Peyer's patch (tissue), 4 donors: ENCODE measurements at regions not wholly inside any gene's neighbourhood (a gene's known extent, or its start where the extent isn't known, plus 50 kb on each side); places are given as distances from the start of the nearest gene placed in this dataset.

Experiments
- CTCF ChIP-seq, 6 experiments: fragments of 450-650 bp in 4 of 6; fragments of 200-600 bp in 2 of 6; sonication (generic) in 1 of 6; IDR thresholded peaks; one replicate each; pipeline ENCODE4 v1.5.1; 2017 to 2019; ENCODE audit warnings: antibody characterized with exemption in 6 of 6, mild to moderate bottlenecking in 3 of 6, moderate library complexity in 1 of 6
- POLR2A ChIP-seq, 2 donors: fragments of 450-650 bp; IDR thresholded peaks; one replicate each; pipeline ENCODE4 v1.5.1; 2017; ENCODE audit warnings: antibody characterized with exemption in 2 of 2, mild to moderate bottlenecking in 2 of 2, moderate library complexity in 2 of 2

GRCh38 chr13:32878163-32878562 is 138.1 kb upstream of the KL start:
- no peak for TF ChIP-seq CTCF (IDR thresholded peaks at IDR 0.05)
- TF ChIP-seq POLR2A (IDR thresholded peaks at IDR 0.05), result no peak
